HG02759 (cell line): ENCODE measurements at regions not wholly inside any gene's neighbourhood (a gene's known extent, or its start where the extent isn't known, plus 50 kb on each side); places are given as distances from the start of the nearest gene placed in this dataset.
"Not testable (repeated sequence)": the region's sequence is repeated elsewhere in the genome, so short reads cannot be mapped to it uniquely, and the experiment has no call there.

Source experiments
- ATAC-seq: cut with Tn5 transposase; IDR thresholded peaks from one replicate; pipeline ENCODE4 v1.9.1; 2021; ENCODE audit warnings: mild to moderate bottlenecking, moderate library complexity; ENCODE audit not compliant: unreplicated experiment

- ATAC-seq, result no peak
These were observed 68.7 kb downstream of the VSIG4 start for GRCh38 chrX:65971151-65971550.

- not testable (repeated sequence) for ATAC-seq
These were observed 72.7 kb downstream of the VSIG4 start for GRCh38 chrX:65967159-65967558.

- ATAC-seq, result no peak
These were observed 78.2 kb downstream of the VSIG4 start for GRCh38 chrX:65961714-65962113.

- no peak for ATAC-seq
These were observed 91.8 kb downstream of the VSIG4 start for GRCh38 chrX:65948103-65948502.

GRCh38 chrX:65941775-65942174 is 98.1 kb downstream of the VSIG4 start:
- ATAC-seq, result no peak

- ATAC-seq, result no peak
These were observed 106.7 kb downstream of the VSIG4 start for GRCh38 chrX:65933085-65933589.

GRCh38 chrX:65932173-65933084 is 107.5 kb downstream of the VSIG4 start:
- ATAC-seq, result no peak

- ATAC-seq, result no peak
These were observed 111.4 kb downstream of the VSIG4 start for GRCh38 chrX:65928522-65928921.

GRCh38 chrX:65927386-65927785 is 112.5 kb downstream of the VSIG4 start:
- not testable (repeated sequence) for ATAC-seq

GRCh38 chrX:65926095-65927019 is 113.5 kb downstream of the VSIG4 start:
- ATAC-seq, result peak; percentile 84

- ATAC-seq, result no peak
These were observed 114.3 kb downstream of the VSIG4 start for GRCh38 chrX:65925592-65925991.

- ATAC-seq, result no peak
These were observed 114.9 kb downstream of the VSIG4 start for GRCh38 chrX:65925005-65925404.

- ATAC-seq, result no peak
These were observed 118.5 kb downstream of the VSIG4 start for GRCh38 chrX:65921363-65921762.

- no peak for ATAC-seq
These were observed 119.3 kb downstream of the VSIG4 start for GRCh38 chrX:65920620-65921019.

- ATAC-seq, result no peak
These were observed 129.0 kb downstream of the VSIG4 start for GRCh38 chrX:65910899-65911298.

GRCh38 chrX:65903750-65904149 is 136.1 kb downstream of the VSIG4 start:
- ATAC-seq, result no peak

- ATAC-seq, result no peak
These were observed 137.9 kb downstream of the VSIG4 start for GRCh38 chrX:65902011-65902410.

- no peak for ATAC-seq
These were observed 138.7 kb downstream of the VSIG4 start for GRCh38 chrX:65900850-65901844.

GRCh38 chrX:65894133-65894532 is 145.7 kb downstream of the VSIG4 start:
- no peak for ATAC-seq

GRCh38 chrX:65891817-65892216 is 148.1 kb downstream of the VSIG4 start:
- ATAC-seq, result not testable (repeated sequence)
